Gastroesophageal sphincter (tissue), 3 donors: ENCODE measurements at regions not wholly inside any gene's neighbourhood (a gene's known extent, or its start where the extent isn't known, plus 50 kb on each side); places are given as distances from the start of the nearest gene placed in this dataset.

Experiments
- POLR2A ChIP-seq, 2 donors: fragments of 450-650 bp; IDR thresholded peaks; one replicate each; pipeline ENCODE4 v1.6.1; 2017; ENCODE audit warnings: antibody characterized with exemption in 2 of 2, mild to moderate bottlenecking in 2 of 2, moderate library complexity in 1 of 2
- TF ChIP-seq, protein P1 (sequence below), 4 experiments: fragments of 200-600 bp in 2 of 4; fragments of 450-650 bp in 2 of 4; sonication (generic) in 1 of 4; IDR thresholded peaks; one replicate each; pipeline ENCODE4 v1.5.1; 2017 to 2019; ENCODE audit warnings: antibody characterized with exemption in 4 of 4, mild to moderate bottlenecking in 2 of 4, moderate library complexity in 2 of 4

- TF ChIP-seq, protein P1, sequence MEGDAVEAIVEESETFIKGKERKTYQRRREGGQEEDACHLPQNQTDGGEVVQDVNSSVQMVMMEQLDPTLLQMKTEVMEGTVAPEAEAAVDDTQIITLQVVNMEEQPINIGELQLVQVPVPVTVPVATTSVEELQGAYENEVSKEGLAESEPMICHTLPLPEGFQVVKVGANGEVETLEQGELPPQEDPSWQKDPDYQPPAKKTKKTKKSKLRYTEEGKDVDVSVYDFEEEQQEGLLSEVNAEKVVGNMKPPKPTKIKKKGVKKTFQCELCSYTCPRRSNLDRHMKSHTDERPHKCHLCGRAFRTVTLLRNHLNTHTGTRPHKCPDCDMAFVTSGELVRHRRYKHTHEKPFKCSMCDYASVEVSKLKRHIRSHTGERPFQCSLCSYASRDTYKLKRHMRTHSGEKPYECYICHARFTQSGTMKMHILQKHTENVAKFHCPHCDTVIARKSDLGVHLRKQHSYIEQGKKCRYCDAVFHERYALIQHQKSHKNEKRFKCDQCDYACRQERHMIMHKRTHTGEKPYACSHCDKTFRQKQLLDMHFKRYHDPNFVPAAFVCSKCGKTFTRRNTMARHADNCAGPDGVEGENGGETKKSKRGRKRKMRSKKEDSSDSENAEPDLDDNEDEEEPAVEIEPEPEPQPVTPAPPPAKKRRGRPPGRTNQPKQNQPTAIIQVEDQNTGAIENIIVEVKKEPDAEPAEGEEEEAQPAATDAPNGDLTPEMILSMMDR (IDR thresholded peaks at IDR 0.05), result no peak
- no peak for TF ChIP-seq POLR2A (IDR thresholded peaks at IDR 0.05)
Measured at GRCh38 chr9:73037613-73038012, 84.8 kb upstream of the ALDH1A1 start.
